GM23338 (cell line): ENCODE measurements at regions not wholly inside any gene's neighbourhood (a gene's known extent, or its start where the extent isn't known, plus 50 kb on each side); places are given as distances from the start of the nearest gene placed in this dataset.

ENCODE experiments used
- ATAC-seq: fragments of 200-7000 bp; cut with Tn5 transposase; 3 replicates; pipeline ENCODE4 v1.9.1; 2020
- DNase-seq: peaks from one replicate; pipeline ENCODE4 v3.0.0-alpha.2; 2015; ENCODE audit warnings: low spot score
- H2AFZ ChIP-seq: fragments of 200-600 bp; sonication (generic); 2 replicates; pipeline ENCODE4 v1.8.0; 2016; ENCODE audit warnings: antibody characterized with exemption, mild to moderate bottlenecking, moderate library complexity
- H3F3A ChIP-seq: fragments of 200-600 bp; sonication (generic); replicated peaks from 2 replicates; pipeline ENCODE4 v1.8.0; 2017; ENCODE audit warnings: antibody characterized with exemption, mixed run types, low read depth
- H3K27ac ChIP-seq: fragments of 200-600 bp; sonication (generic); 2 replicates; pipeline ENCODE4 v1.6.1; 2016; ENCODE audit warnings: low read depth
- H3K27me3 ChIP-seq: fragments of 200-600 bp; sonication (generic); 2 replicates; pipeline ENCODE4 v1.8.0; 2016; ENCODE audit warnings: mild to moderate bottlenecking, mixed run types, moderate library complexity; ENCODE audit not compliant: insufficient read depth
- H3K36me3 ChIP-seq: fragments of 200-600 bp; sonication (generic); 2 replicates; pipeline ENCODE4 v1.8.0; 2016; ENCODE audit warnings: mild to moderate bottlenecking; ENCODE audit not compliant: insufficient read depth
- H3K4me1 ChIP-seq: fragments of 200-600 bp; sonication (generic); 2 replicates; pipeline ENCODE4 v1.8.0; 2016; ENCODE audit warnings: mild to moderate bottlenecking, moderate library complexity; ENCODE audit not compliant: insufficient read depth
- H3K4me2 ChIP-seq: fragments of 200-600 bp; sonication (generic); 2 replicates; pipeline ENCODE4 v1.7.1; 2017; ENCODE audit warnings: mixed run types
- H3K4me3 ChIP-seq: fragments of 200-600 bp; sonication (generic); 2 replicates; pipeline ENCODE4 v1.6.1; 2016; ENCODE audit warnings: mixed run types
- H3K79me2 ChIP-seq: fragments of 200-600 bp; sonication (generic); replicated peaks from 2 replicates; pipeline ENCODE4 v1.8.0; 2017; ENCODE audit warnings: mild to moderate bottlenecking; ENCODE audit not compliant: insufficient read depth
- H3K9me2 ChIP-seq: fragments of 200-600 bp; sonication (generic); 2 replicates; pipeline ENCODE4 v1.8.0; 2017; ENCODE audit not compliant: insufficient read depth
- H4K20me1 ChIP-seq: fragments of 200-600 bp; sonication (generic); replicated peaks from 2 replicates; pipeline ENCODE4 v1.8.0; 2017; ENCODE audit warnings: mild to moderate bottlenecking; ENCODE audit not compliant: insufficient read depth
- H3K27ac Mint-ChIP-seq: 2 replicates; pipeline ENCODE4 v1.8.0; 2020; ENCODE audit warnings: inconsistent platforms, mild to moderate bottlenecking, moderate library complexity, mixed read lengths
- H3K27me3 Mint-ChIP-seq: 3 replicates; pipeline ENCODE4 v1.8.0; 2022; ENCODE audit warnings: low read depth, mild to moderate bottlenecking, moderate library complexity, mixed read lengths, inconsistent platforms; ENCODE audit not compliant: insufficient read depth, poor library complexity
- H3K36me3 Mint-ChIP-seq: 3 replicates; pipeline ENCODE4 v1.8.0; 2021; ENCODE audit warnings: low read depth, mild to moderate bottlenecking, inconsistent platforms, moderate library complexity, mixed read lengths
- H3K4me1 Mint-ChIP-seq: 3 replicates; pipeline ENCODE4 v1.8.0; 2020; ENCODE audit warnings: mild to moderate bottlenecking, inconsistent platforms, mixed read lengths
- H3K4me3 Mint-ChIP-seq: 3 replicates; pipeline ENCODE4 v1.8.0; 2021; ENCODE audit warnings: moderate library complexity, mild to moderate bottlenecking, inconsistent platforms, mixed read lengths
- H3K9me3 Mint-ChIP-seq: 3 replicates; pipeline ENCODE4 v1.8.0; 2020; ENCODE audit warnings: moderate library complexity, mild to moderate bottlenecking, inconsistent platforms, mixed read lengths
- CREB1 ChIP-seq: fragments of 250-450 bp; sonication (Bioruptor Pico); IDR thresholded peaks from 2 replicates; pipeline ENCODE4 v1.5.0; 2020; ENCODE audit warnings: low read depth, mild to moderate bottlenecking, moderate library complexity
- EZH2 ChIP-seq: fragments of 200-600 bp; sonication (generic); IDR thresholded peaks from one replicate; pipeline ENCODE4 v1.8.0; 2017; ENCODE audit warnings: antibody characterized with exemption, mild to moderate bottlenecking, low read depth; ENCODE audit not compliant: unreplicated experiment
- EZH2phosphoT487 ChIP-seq: fragments of 200-600 bp; sonication (generic); IDR thresholded peaks from one replicate; pipeline ENCODE4 v1.8.1; 2018; ENCODE audit warnings: antibody characterized with exemption; ENCODE audit not compliant: unreplicated experiment
- JUNB ChIP-seq: IDR thresholded peaks from one replicate; pipeline ENCODE4 v1.6.1; 2016; ENCODE audit warnings: antibody characterized with exemption; ENCODE audit not compliant: unreplicated experiment
- NANOG ChIP-seq: IDR thresholded peaks from 2 replicates; pipeline ENCODE4 v1.6.1; 2016; ENCODE audit warnings: antibody characterized with exemption, borderline replicate concordance
- POLR2AphosphoS5 ChIP-seq: IDR thresholded peaks from 2 replicates; pipeline ENCODE4 v1.6.1; 2016; ENCODE audit warnings: antibody characterized with exemption, low read depth
- ZNF114 ChIP-seq: fragments of 250-450 bp; sonication (Bioruptor Pico); IDR thresholded peaks from 2 replicates; pipeline ENCODE4 v1.5.0; 2020; ENCODE audit warnings: mild to moderate bottlenecking, moderate library complexity
- ZNF331 ChIP-seq: fragments of 250-450 bp; sonication (Bioruptor Pico); IDR thresholded peaks from 2 replicates; pipeline ENCODE4 v1.5.0; 2020; ENCODE audit warnings: low read depth, mild to moderate bottlenecking, moderate library complexity
- TF ChIP-seq, protein P1 (sequence below): IDR thresholded peaks from 2 replicates; pipeline ENCODE4 v1.6.1; 2016; ENCODE audit warnings: antibody characterized with exemption
- TF ChIP-seq, protein P2 (sequence below), 2 experiments: fragments of 200-600 bp in 1 of 2; sonication (generic) in 1 of 2; conservative IDR thresholded peaks; 2 replicates each; pipeline versions ENCODE4 v1.5.1 to v1.6.1; 2016 to 2017; ENCODE audit warnings: antibody characterized with exemption in 2 of 2, low read depth in 2 of 2, mild to moderate bottlenecking in 2 of 2, moderate library complexity in 1 of 2

GRCh38 chr12:58033831-58034230 lies 92.5 kb downstream of the ATP23 start (continued):
- TF ChIP-seq ZNF114 = no peak
- no peak for TF ChIP-seq JUNB
- no peak for TF ChIP-seq EZH2phosphoT487
- TF ChIP-seq ZNF331 = no peak
- TF ChIP-seq, protein P1, sequence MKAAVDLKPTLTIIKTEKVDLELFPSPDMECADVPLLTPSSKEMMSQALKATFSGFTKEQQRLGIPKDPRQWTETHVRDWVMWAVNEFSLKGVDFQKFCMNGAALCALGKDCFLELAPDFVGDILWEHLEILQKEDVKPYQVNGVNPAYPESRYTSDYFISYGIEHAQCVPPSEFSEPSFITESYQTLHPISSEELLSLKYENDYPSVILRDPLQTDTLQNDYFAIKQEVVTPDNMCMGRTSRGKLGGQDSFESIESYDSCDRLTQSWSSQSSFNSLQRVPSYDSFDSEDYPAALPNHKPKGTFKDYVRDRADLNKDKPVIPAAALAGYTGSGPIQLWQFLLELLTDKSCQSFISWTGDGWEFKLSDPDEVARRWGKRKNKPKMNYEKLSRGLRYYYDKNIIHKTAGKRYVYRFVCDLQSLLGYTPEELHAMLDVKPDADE = no peak
- no peak for TF ChIP-seq CREB1 (CRISPR knock-in tag)
- TF ChIP-seq NANOG = no peak
- TF ChIP-seq, protein P2, sequence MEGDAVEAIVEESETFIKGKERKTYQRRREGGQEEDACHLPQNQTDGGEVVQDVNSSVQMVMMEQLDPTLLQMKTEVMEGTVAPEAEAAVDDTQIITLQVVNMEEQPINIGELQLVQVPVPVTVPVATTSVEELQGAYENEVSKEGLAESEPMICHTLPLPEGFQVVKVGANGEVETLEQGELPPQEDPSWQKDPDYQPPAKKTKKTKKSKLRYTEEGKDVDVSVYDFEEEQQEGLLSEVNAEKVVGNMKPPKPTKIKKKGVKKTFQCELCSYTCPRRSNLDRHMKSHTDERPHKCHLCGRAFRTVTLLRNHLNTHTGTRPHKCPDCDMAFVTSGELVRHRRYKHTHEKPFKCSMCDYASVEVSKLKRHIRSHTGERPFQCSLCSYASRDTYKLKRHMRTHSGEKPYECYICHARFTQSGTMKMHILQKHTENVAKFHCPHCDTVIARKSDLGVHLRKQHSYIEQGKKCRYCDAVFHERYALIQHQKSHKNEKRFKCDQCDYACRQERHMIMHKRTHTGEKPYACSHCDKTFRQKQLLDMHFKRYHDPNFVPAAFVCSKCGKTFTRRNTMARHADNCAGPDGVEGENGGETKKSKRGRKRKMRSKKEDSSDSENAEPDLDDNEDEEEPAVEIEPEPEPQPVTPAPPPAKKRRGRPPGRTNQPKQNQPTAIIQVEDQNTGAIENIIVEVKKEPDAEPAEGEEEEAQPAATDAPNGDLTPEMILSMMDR (conservative IDR thresholded peaks at IDR 0.05; ENCODE audit: low read depth in 2 of 2) = no peak
- no peak for TF ChIP-seq EZH2
- no peak for TF ChIP-seq POLR2AphosphoS5

- peaks cover 26% of the 10 kb centered on the region for H3K36me3 Mint-ChIP-seq
- H3K4me1 ChIP-seq = no peaks in the 10 kb centered on the region
- no peaks in the 10 kb centered on the region for H3K27me3 ChIP-seq
- no peaks in the 10 kb centered on the region; the same call in 1 of the 2 replicates for H3K36me3 ChIP-seq
- H3K27me3 Mint-ChIP-seq = no peaks in the 10 kb centered on the region
- H4K20me1 ChIP-seq = no peaks in the 10 kb centered on the region
- no peaks in the 10 kb centered on the region for H3K79me2 ChIP-seq
- no peak overlapping the region for H3K27ac ChIP-seq
- TF ChIP-seq CREB1 (CRISPR knock-in tag) = no peak
- no peak for TF ChIP-seq EZH2phosphoT487
- TF ChIP-seq ZNF114 = no peak
- TF ChIP-seq POLR2AphosphoS5 = no peak
- no peak for TF ChIP-seq EZH2
- TF ChIP-seq, protein P1 = no peak
- peaks cover 56% of the 10 kb centered on the region for H3K9me3 Mint-ChIP-seq
- peaks cover 10% of the 10 kb centered on the region for H3K9me2 ChIP-seq
- H3K4me3 Mint-ChIP-seq = no peak overlapping the region
- ATAC-seq (no peak), DNase-seq (no peak)
- H3F3A ChIP-seq = no peaks in the 10 kb centered on the region
- no peak overlapping the region for H3K4me2 ChIP-seq
- H3K27ac Mint-ChIP-seq = no peak overlapping the region
- H2AFZ ChIP-seq = no peak overlapping the region
- no peak overlapping the region for H3K4me3 ChIP-seq
- H3K4me1 Mint-ChIP-seq = no peaks in the 10 kb centered on the region
Measured at GRCh38 chr12:58034311-58034710, 92.9 kb downstream of the ATP23 start.

DNA sequence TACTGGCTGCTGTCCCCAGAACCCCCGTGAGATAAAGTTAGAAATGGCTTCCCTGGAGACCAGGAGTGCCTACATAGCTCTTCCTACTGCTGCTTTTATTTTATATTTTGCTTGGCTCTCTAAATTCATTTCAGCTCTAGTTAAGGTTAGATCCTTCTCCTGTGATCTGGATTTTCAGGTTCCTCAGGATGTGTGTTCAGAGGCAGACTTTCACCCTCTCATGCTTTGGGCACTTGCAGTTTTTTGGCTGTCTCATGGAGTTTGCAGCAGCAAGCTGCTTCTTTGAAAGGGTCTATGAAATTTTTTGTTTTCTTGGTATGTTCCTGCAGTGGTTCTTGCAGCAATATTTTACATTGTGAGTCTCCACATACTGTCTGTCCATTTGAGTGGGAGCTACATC lies 93.3 kb downstream of the ATP23 start:
- H3K9me3 Mint-ChIP-seq = peaks cover 56% of the 10 kb centered on the region
- Histone ChIP-seq H3K4me3 (no peak overlapping the region), H3K9me2 (peaks cover 10% of the 10 kb centered on the region), H3K79me2 (no peaks in the 10 kb centered on the region), H3K36me3 (no peaks in the 10 kb centered on the region; the same call in 1 of the 2 replicates), H2AFZ (no peak overlapping the region), H3K27ac (no peak overlapping the region), H4K20me1 (no peaks in the 10 kb centered on the region), H3K4me1 (no peaks in the 10 kb centered on the region), H3F3A (no peaks in the 10 kb centered on the region), H3K4me2 (no peak overlapping the region), H3K27me3 (no peaks in the 10 kb centered on the region)
- no peak for DNase-seq
- H3K27ac Mint-ChIP-seq = no peak overlapping the region
- no peaks in the 10 kb centered on the region for H3K4me1 Mint-ChIP-seq
- H3K36me3 Mint-ChIP-seq = peaks cover 26% of the 10 kb centered on the region
- no peak overlapping the region for H3K4me3 Mint-ChIP-seq
- ATAC-seq = no peak
- no peaks in the 10 kb centered on the region for H3K27me3 Mint-ChIP-seq
- TF ChIP-seq EZH2 (no peak), POLR2AphosphoS5 (no peak), ZNF114 (no peak), CREB1 (CRISPR knock-in tag) (no peak)
- TF ChIP-seq, protein P2 (conservative IDR thresholded peaks at IDR 0.05; ENCODE audit: low read depth in 2 of 2) = no peak
